Erythroblast (primary cell): ENCODE measurements at regions not wholly inside any gene's neighbourhood (a gene's known extent, or its start where the extent isn't known, plus 50 kb on each side); places are given as distances from the start of the nearest gene placed in this dataset.

Experiments used
- GATA1 ChIP-seq: IDR thresholded peaks from 2 replicates; pipeline ENCODE4 v1.6.1; 2011; ENCODE audit warnings: low read depth, mild to moderate bottlenecking, control low read depth, low read length, moderate library complexity
- POLR2A ChIP-seq: IDR thresholded peaks from 2 replicates; pipeline ENCODE4 v1.6.1; 2011; ENCODE audit warnings: mild to moderate bottlenecking, low read length

DNA sequence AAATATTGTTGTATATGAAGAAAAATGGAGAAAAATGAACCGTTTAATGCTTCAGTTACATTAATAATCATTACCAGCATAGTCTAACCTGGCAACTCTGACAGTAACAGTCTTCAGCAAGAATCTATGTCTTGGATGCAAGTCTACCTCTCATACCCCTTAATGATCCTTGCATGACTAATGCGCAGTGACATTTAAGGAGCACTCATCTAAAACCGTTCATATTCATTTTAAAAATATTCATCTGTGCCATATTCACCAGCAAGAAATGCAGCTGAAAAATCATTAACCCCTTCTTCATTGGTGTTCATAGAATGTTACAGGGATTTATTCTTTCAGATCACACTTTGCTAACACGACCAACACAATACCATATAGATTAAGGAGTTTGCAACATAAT is 227.2 kb upstream of the ASCC3 start:
- TF ChIP-seq POLR2A (no peak), GATA1 (no peak)
